GM18507 (cell line): ENCODE measurements at regions not wholly inside any gene's neighbourhood (a gene's known extent, or its start where the extent isn't known, plus 50 kb on each side); places are given as distances from the start of the nearest gene placed in this dataset.

Source experiments
- DNase-seq: peaks from one replicate; pipeline ENCODE4 v3.0.0; 2011; ENCODE audit warnings: low read depth; ENCODE audit not compliant: insufficient read length; ENCODE audit errors: extremely low spot score
- FAIRE-seq: peaks from 2 replicates; lab custom pipeline; 2011; peaks lifted over from hg19 to GRCh38; lab: Jason Lieb, UNC

DNA sequence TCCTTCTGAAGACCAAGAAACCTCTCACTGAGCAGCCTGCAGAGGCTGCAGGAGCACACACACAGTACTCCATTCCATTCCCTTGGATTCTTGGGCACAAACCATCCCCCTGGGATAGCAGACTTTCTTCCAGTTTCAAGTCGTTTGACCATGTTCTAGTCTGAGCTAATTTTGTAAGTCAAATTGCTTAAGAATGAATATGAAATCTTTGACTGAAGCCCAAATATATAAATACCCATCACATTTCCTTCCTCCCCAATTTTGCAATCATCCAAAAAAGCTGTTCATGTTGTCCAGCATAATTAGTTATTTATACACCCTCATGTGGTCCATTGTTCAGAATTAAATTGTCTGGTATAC, 231.2 kb upstream of the TPRG1 start:
- FAIRE-seq (no peak), DNase-seq (no peak)

DNA sequence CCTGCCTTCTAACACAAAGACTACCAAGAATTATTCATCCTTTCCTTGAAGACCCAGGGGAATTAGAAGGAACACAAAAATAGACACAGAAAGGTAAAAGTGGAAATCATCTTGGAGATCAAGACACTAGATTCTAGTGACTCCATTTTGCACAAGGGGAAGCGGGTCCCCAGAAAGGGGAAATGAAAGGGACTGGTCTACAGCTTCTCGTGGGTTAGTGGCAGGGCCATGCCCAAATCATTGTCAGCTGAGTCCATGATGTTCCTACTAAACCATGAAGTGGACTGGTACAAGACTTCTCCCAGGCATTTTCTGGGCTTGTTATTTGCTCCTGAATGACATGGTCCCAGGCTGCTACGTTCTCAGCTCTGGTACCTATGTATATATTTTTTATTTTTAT, 230.7 kb upstream of the TPRG1 start:
- DNase-seq (no peak), FAIRE-seq (no peak)

DNA sequence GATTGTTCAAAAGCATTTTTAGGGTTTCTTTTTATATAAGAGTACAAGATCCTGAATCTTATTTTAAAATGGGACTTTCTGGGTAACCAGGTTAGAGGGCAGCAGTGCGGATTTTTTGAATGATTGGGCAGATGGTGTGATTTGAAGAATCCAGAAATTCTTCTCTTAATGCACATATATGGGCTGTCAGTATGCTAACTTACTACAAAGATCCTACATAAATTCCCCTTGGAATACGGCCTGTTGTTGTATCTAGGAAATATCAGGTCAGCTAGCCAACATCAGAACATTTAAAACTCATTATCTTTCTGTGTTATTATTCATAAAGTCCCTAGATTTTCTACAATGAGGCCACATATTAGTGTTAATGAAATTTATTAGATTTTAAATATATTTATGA, 229.6 kb upstream of the TPRG1 start:
- no peak for FAIRE-seq
- DNase-seq, result no peak

DNA sequence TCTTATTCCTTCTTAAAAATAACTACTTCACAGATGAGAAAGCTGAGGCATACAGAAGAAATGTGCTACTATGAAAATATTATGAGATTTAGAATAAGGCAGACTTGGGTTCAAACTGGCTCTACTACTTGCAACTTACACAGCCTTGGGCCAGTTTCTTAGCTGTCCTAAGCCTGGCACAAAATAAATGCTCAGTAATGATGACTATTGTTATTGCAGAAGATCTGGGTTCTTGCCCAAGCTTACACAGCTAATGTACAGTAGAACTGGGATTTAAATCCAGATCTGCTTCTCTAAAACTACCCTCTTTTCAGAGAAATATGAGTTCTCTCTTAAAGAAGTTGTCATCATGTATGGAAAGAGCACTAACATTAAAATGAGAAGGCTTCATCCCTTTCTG, 228.2 kb upstream of the TPRG1 start:
- no peak for DNase-seq
- no peak for FAIRE-seq

DNA sequence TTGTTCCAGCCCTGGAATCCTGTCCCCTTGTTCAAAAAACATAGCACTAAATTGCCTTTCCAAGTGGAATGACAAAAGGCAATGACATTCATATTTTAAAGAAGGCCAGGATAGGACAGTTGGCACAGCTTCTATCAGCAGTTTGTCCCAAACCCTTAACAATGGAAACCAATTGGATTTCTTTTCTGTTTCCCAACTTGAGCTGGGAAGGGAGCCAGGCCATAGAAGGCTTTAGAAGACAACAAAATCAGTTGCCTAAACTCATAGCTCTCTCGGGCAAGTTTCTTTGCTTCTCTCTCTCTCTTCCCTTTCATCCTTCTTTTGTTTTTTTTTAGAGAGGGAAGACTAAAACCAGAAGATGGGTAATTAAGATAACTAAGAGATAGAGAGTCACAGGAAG, 227.7 kb upstream of the TPRG1 start:
- no peak for FAIRE-seq
- DNase-seq, result no peak

DNA sequence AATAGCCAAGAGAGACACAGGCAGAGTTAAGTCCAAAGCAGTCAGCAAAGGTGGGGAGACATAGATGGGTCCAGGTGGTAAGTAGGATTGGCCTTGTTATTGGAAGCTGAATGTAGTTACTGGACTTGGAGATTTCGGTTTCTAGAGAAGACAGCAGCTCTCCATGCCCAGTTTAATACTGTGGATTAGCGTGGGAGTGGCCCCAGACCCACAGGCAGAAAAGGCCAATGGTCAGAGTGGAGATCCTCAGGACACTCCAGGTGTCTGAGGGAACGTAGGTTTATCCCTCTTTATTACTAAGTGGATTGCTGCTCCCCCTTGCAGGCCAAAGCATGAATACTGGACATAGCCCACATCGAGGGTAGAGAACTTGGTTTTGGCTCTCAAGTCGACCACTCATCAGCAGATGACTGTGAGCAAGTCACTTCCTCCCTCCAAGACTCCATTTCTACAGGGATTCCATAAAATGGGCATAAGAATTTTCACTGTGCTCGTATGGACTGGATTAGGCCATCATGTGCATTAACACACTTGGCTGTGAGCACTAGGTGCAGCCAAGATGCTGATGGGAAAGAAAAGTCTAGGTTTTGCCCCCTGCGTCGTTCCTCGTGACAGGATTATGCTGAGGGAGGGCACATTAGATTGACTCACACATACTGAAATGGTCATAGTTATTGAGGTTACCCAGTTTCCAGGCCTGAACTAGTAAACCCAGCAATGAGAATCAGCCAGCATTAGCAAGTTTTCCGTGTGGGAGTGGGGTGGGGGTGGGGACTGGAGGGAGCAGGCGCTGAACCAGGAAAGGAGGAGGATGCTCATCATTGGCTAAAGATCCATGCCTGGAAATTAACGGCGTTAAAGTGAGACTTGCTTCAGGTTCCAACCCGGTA, 225.2 kb upstream of the TPRG1 start:
- DNase-seq, result no peak
- FAIRE-seq, result no peak

DNA sequence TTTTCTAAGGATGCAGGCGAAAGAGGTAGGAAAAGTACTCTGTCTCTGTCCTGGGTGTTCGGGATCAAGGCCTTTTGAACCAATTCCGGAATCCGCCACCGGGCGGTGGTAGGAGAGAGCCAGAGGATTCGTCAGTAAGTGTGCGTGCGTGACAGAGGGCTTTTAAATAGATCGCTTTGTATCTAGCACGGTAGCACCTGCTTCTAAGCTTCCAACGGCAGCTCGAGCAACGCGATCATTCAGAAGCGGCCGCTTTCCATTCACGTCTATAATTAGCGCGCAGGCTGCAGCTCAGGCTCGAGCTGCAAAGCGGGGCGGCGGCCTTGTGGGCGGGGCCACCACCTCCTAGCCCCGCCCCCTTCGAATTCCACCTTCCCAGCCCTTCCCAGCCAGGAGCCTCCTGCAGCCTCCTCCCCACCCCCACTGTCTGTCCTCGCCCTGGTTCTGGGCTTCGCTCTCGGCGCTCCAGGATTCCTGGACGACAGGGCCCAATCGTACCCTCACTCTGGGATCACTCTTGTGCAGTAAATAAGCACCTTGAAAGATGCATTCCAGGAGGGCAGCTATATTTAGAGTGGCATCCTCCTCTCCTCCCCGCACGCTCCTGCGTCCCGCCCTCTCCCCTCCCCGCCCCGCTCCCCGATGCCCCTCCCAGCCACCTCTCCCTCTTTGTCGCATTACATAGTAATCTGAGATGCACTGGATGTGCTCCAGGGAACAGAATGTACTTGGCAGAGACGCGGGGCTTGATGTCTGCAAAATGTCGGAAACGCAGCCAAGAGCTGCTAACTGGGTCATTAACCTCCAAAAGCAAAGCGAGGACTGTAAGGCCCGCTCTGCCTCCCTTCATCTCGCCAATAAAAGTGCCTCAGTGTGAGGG, 224.1 kb upstream of the TPRG1 start:
- DNase-seq, result no peak
- FAIRE-seq, result no peak

DNA sequence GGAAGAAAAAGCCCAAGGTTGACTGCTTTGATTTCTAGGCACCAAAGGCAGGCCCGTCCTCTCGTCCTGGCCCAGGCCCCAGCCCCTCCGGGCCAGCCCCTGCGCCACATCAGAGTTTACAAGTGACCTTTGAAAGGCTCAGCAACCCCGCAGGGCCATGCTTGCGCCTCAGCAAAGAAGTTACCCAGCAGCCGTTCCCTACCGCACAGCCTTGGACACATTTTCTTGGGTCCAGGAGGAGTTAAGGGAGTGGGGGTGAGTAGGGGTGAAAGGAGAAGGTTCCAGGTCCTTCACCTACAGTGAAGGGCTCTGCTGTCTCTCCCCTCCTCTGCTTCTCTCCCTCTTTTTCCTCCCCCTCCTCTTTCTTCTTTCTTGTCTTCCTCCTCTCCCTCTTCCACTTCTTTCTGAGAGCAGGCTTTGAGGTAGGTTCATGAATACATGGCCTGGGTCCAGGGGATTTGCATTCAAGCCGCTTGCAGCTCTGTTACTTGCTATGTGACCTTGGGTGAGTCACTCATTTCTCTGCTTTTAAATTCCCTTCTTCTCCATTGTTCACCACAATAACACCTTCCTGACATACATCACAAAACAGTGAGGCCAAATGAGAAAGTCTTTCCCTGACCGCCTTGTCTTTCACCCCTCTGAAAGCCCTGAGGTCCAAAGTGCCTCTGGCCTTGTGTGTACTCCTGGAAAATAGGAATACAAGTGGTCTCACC, 223.3 kb upstream of the TPRG1 start:
- no peak for FAIRE-seq
- no peak for DNase-seq

DNA sequence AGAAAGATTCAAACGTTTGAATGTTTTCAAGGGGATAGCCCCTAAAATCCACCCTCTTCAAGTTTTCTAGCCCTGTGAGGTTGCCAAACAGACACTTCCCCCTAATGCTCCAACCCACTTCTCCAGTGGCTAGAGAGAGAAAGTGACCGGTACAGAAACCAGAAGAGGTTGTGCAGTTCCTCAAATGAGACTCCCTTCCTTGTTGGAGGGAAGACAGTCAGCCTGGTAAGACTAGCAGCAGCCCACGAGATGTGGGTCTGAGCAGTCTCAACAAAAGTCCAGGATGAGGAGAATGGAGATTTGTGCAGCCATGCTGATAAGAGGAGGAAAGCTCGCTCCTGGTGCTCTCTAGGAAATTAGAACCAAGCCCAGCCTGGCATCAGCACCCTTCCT, 222.8 kb upstream of the TPRG1 start:
- FAIRE-seq (no peak), DNase-seq (no peak)

DNA sequence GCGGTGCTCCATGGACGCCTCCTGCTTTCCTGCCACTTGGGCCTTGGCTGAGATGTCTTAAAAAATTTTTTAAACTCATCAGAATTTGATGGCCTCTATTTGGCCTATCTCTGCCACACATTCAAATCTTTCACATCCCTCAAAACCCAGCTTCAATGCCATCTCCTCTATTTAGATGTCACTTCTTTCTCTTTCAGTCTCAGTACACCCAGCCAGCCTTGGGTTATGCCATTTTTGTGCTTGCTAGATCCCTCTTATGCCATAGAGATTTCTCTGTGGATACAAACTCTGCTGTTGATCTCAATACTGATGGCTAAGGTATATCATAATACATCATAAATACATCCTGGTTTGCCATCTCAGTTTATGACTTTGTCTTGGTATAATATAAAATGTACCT, 222.3 kb upstream of the TPRG1 start:
- no peak for FAIRE-seq
- no peak for DNase-seq

DNA sequence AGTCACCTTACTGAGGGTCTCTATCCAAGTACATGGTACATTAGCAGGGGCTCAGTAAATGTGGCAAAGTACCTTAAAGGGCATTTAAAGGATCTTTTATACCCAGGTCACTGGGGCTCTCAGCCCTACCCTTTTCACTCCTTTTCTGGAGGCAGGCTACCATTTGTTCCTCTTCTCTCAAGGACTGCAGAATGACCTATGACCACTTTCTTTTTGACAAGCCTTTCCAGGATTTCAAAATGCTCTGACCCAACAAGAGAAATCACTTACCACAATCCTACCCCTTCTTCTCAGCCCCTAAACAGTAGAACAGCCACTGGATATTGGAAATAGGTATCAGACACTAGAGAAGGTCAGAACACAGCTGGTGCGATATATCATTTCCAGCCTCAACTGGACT, 221.8 kb upstream of the TPRG1 start:
- FAIRE-seq, result no peak
- no peak for DNase-seq

DNA sequence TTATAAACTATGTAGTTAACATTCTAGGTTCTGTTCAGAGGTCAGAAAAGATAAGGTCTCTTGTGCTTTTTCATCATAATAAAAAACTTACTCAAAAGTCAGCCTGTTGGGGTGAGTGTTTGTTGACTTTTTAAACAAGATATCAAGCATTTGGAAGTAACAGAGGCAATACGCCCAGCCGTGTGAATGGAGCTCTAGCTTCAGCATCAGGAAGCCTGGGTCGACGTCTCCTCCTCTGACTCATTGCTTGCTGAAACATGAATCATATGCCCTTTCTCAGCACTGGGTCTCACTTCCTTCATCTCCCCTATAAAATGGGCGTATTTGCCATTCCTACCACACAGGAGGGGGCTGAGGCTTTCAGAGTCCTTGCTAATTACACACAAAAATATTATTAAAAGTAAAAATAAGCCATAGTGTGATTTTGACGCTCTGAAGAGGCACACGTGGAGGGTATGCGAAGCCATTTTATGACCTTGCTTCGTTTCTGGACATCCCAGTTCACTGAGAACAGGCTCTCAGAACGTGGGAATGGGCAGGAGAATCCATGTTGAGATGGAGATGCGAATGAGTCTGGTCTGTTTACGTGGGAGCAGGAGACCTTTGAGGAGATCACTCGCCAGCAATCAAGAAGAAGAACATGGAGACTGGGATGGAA, 220.8 kb upstream of the TPRG1 start:
- no peak for DNase-seq
- FAIRE-seq, result no peak

DNA sequence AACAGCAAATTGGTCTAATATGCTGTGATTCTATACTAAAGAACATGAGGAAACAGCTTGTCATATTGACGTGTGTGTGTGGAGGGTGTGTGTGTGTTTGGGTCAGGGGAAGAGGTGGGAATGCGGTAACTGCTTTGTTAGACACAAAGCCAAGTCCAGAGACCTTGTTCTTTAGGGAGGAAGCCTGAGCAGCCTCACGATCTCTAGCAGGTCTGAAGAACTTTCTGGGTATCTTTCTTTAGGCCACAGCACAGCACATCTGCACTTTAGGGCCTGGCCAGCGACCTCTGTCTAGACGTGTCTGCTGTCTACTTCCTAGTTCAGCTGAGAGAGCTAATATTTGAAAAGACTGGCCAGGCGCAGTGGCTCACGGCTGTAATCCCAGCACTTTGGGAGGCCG, 220.0 kb upstream of the TPRG1 start:
- FAIRE-seq (no peak), DNase-seq (no peak)

DNA sequence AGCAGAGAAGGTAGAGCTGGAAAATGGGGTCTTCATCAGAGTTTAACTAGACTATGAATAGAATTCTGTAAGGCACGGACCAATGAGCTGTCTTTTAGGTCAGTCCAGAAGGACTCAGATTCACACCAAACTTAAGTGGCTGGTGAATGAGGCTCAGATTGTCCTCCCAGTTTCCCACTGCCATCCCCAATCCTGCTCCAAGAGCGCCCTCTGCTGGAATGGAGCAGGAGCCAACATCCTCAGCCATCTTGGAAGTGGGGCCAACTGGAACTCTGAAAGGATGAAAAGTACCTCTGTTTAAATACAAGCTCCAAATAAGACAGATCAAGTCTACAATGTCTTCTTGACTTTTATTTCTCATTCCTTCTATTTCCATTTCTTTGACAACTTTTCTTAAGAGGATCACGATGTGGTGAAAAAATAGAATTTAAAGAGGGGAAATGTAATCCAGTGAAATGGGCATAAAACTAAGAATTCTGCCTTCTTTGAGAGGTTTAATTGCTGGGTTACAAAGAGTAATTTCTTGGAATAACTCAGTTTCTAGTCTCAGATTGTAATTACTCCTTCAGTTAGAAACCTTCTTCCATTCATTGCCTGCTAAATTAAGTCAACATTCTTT, 217.1 kb upstream of the TPRG1 start:
- FAIRE-seq, result peak; percentile 61

DNA sequence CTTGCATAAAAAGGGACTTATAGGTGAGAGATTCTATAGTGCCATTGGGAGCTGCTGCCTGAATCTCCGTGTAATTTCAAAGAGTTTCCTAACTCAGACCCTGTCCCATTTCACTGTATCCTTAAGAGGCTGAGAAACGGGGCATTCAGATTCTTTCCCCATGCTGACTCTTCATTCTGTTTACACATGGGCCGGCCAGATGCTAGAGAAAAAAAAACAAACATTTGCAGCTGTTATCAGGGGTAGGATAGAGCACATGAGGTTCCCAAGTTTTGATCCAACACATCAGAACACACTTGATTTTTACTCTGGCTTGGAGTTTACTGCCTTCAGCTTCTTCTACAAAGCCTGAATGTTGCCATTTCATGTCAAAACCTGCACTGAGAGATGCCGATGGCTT, 215.9 kb upstream of the TPRG1 start:
- FAIRE-seq (no peak), DNase-seq (no peak)

More for the DNA sequence above, 217.1 kb upstream of the TPRG1 start:
- DNase-seq, result peak; percentile 15

DNA sequence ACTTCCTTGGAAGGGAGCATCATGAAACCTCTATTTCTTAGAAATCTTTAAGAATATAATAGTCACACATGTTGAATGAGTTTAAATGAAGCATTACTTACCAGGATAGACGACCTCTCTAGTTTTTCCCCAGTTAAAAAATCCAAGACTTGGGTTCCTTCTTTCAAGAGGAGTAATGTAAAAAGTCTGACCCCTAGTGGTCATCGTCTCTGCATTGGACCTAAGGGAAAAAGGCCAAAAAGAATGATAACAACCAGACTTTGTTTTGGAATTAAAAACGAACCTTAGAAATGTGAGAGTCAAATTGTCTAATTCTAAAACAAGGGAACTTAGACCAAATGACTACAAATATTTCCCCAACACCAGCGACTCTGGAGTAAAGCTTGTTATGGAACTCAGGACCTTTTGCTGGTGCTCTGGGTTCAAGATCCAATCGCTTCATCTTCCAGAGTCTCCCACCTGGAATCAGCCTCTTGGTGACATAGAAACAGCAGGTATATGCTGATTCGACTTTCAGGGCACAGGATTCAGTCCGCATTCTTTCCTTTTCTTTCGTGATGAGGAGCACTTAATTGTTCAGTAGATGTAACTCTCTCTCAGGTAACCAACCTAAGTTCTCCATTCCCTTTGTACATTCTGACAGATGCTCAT, 214.8 kb upstream of the TPRG1 start:
- no peak for DNase-seq
- no peak for FAIRE-seq

DNA sequence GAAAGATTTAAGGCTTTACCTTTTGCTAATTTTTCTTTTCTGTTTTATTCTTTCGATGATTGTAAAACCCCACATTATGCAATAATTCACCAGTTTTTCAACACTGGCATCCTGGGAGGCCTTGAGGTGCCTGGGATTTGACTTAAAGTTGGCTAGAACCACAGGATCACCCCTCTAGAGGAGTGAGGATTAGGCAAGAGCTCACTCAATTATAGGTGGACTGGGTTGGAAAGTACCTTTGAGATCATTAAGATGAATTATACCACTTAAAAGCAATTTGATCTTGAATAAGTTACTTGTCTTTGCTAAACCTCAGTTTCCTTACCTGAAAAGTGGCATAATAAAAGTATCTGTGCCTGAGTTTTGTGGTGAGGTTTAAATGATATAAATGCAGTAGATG, 212.8 kb upstream of the TPRG1 start:
- no peak for FAIRE-seq

DNA sequence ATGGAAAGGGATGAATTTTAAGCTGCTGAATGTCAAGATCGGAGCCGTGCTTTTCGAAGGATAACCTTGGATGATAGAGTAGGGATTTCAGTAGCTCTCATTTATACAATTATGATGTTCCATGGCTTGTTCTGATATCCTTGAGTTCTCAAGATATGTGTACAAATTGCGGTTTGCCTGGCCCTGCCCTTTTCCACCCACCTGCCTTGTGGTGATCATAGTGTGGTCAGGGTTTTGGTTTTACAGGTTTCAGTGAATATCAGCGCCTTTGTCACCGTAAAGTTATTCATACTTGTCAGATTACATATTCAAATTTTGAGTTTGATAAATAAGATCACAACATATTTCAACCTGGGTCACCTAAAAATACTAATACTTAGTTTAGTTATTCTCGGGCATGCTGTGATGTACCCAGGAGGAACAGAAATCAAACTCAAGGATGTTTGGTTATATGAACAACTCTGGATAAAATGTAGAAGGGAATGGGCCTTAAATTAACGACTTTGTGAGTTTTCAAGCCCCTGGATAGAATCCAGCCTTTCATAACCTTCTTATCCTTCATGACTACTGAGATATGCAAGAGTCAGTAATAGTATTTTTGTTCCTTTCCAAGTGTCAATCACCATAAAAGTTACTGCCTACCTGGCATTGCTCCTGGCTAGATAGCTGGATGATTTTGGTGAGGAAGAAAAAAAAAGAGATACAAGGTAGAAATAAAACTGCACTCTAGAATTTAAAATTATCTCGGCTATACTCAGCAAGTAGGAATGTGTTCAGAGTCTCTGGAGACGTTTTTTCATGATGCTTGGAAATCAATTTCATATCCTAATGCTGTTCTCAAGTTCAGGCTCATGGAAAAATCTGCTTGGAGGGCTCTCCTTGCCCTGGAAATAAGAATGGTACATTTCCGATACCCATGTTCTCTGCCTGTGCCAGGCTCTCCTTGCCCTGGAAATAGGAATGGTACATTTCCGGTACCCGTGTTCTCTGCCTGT, 209.2 kb upstream of the TPRG1 start:
- FAIRE-seq, result no peak
- DNase-seq, result no peak

More for the DNA sequence above, 212.8 kb upstream of the TPRG1 start:
- DNase-seq, result no peak
